PC-9 (cell line): ENCODE measurements at regions not wholly inside any gene's neighbourhood (a gene's known extent, or its start where the extent isn't known, plus 50 kb on each side); places are given as distances from the start of the nearest gene placed in this dataset.

Experiments
- BruUV-seq: library from RNA; stranded (reverse); fragments of 400-500 nt; replicated peaks from 2 replicates; lab custom pipeline; 2021; lab: Mats Ljungman, UMichigan
- CTCF ChIA-PET: fragments of 300-600 bp; sonication (Branson Sonifier 250); formaldehyde crosslinking; loops from one replicate; lab custom pipeline; 2022; ENCODE audit warnings: antibody characterized with exemption; lab: Charles Lee
- POLR2A ChIA-PET: fragments of 300-600 bp; sonication (Branson Sonifier 250); formaldehyde crosslinking; loops from one replicate; lab custom pipeline; 2022; ENCODE audit warnings: antibody characterized with exemption; ENCODE audit not compliant: unreplicated experiment; lab: Charles Lee
- DNase-seq, 2 experiments: peaks; one replicate each; pipeline versions ENCODE4 v3.0.0 to v3.0.0-alpha.2; 2015 to 2022; ENCODE audit warnings: mixed read lengths in 1 of 2
- H2AFZ ChIP-seq: fragments of 200-600 bp; sonication (generic); 2 replicates; pipeline ENCODE4 v1.8.1; 2017; ENCODE audit warnings: antibody characterized with exemption
- H3F3A ChIP-seq: fragments of 200-600 bp; sonication (generic); 2 replicates; pipeline ENCODE4 v1.8.1; 2017; ENCODE audit warnings: antibody characterized with exemption, mild to moderate bottlenecking, low read depth; ENCODE audit not compliant: insufficient read depth
- H3K27ac ChIP-seq: fragments of 200-600 bp; sonication (generic); 2 replicates; pipeline ENCODE4 v1.6.1; 2016; ENCODE audit warnings: mixed run types
- H3K27me3 ChIP-seq: fragments of 200-600 bp; sonication (generic); 2 replicates; pipeline ENCODE4 v1.6.1; 2016; ENCODE audit warnings: low read depth, mixed run types; ENCODE audit not compliant: insufficient read depth
- H3K36me3 ChIP-seq: fragments of 200-600 bp; sonication (generic); 2 replicates; pipeline ENCODE4 v1.6.1; 2016; ENCODE audit warnings: low read depth, mixed run types
- H3K4me1 ChIP-seq: fragments of 200-600 bp; sonication (generic); replicated peaks from 2 replicates; pipeline ENCODE4 v1.6.1; 2016; ENCODE audit warnings: mixed run types; ENCODE audit not compliant: insufficient read depth
- H3K4me2 ChIP-seq: fragments of 200-600 bp; sonication (generic); 2 replicates; pipeline ENCODE4 v1.6.1; 2017; ENCODE audit warnings: mixed run types
- H3K4me3 ChIP-seq: fragments of 200-600 bp; sonication (generic); 2 replicates; pipeline ENCODE4 v1.6.1; 2016; ENCODE audit warnings: mixed run types
- H3K79me2 ChIP-seq: fragments of 200-600 bp; sonication (generic); 2 replicates; pipeline ENCODE4 v1.6.1; 2017; ENCODE audit warnings: low read depth, mixed run types
- H3K9me2 ChIP-seq: fragments of 200-600 bp; sonication (generic); 2 replicates; pipeline ENCODE4 v1.8.1; 2017; ENCODE audit warnings: mild to moderate bottlenecking; ENCODE audit not compliant: insufficient read depth
- H3K9me3 ChIP-seq: fragments of 200-600 bp; sonication (generic); 2 replicates; pipeline ENCODE4 v1.8.1; 2016; ENCODE audit warnings: low read depth; ENCODE audit not compliant: insufficient read depth
- H4K20me1 ChIP-seq: fragments of 200-600 bp; sonication (generic); 2 replicates; pipeline ENCODE4 v1.8.1; 2017; ENCODE audit not compliant: insufficient read depth
- EZH2 ChIP-seq: fragments of 200-600 bp; sonication (generic); IDR thresholded peaks from 2 replicates; pipeline ENCODE4 v1.8.0; 2017; ENCODE audit warnings: antibody characterized with exemption, low read depth
- intact Hi-C: fragments of 100-400 bp; cut with micrococcal nuclease; formaldehyde crosslinking; loops from one replicate; pipeline ENCODE4 v1.10.0; 2022; ENCODE audit not compliant: unreplicated experiment
- TF ChIP-seq, protein P1 (sequence below): fragments of 200-600 bp; sonication (generic); conservative IDR thresholded peaks from 2 replicates; pipeline ENCODE4 v1.6.1; 2017; ENCODE audit warnings: mixed run types, antibody characterized with exemption, mild to moderate bottlenecking, moderate library complexity

DNA sequence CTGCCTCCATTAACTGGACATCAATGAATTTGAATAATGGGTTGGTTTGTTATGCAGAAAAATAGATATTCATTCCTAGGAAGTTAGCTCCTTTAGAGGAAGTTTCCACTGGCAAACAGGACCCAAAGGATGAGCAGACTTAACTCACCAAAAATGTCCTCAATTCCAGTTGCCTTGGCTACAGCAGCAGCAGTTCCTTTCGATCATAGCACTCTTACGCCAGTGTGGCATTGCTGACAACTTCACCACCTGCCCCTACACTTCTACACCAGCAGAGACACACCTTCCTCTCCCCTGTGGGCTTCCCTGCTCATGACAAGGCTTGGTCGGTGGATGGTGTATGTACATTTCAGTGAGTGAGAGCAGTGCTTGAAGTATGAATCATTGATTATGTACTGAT is 532.8 kb downstream of the QKI start:
- ChIA-PET POLR2A (no interaction called here), CTCF (no interaction called here)
- H3K4me2 ChIP-seq: no peak overlapping the region
- intact Hi-C loops: no loop called here
- TF ChIP-seq EZH2: no peak
- TF ChIP-seq, protein P1, sequence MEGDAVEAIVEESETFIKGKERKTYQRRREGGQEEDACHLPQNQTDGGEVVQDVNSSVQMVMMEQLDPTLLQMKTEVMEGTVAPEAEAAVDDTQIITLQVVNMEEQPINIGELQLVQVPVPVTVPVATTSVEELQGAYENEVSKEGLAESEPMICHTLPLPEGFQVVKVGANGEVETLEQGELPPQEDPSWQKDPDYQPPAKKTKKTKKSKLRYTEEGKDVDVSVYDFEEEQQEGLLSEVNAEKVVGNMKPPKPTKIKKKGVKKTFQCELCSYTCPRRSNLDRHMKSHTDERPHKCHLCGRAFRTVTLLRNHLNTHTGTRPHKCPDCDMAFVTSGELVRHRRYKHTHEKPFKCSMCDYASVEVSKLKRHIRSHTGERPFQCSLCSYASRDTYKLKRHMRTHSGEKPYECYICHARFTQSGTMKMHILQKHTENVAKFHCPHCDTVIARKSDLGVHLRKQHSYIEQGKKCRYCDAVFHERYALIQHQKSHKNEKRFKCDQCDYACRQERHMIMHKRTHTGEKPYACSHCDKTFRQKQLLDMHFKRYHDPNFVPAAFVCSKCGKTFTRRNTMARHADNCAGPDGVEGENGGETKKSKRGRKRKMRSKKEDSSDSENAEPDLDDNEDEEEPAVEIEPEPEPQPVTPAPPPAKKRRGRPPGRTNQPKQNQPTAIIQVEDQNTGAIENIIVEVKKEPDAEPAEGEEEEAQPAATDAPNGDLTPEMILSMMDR: no peak
- no peaks in the 10 kb centered on the region for H4K20me1 ChIP-seq
- no peaks in the 10 kb centered on the region for H3F3A ChIP-seq
- no peaks in the 10 kb centered on the region for H3K79me2 ChIP-seq
- no peaks in the 10 kb centered on the region for H3K36me3 ChIP-seq
- H3K4me1 ChIP-seq: no peaks in the 10 kb centered on the region
- H3K27ac ChIP-seq: no peak overlapping the region
- H3K27me3 ChIP-seq: peaks cover 56% of the 10 kb centered on the region
- no peak overlapping the region for H2AFZ ChIP-seq
- no peaks in the 10 kb centered on the region for H3K9me2 ChIP-seq
- H3K9me3 ChIP-seq: no peaks in the 10 kb centered on the region
- no TSS peak for BruUV-seq
- H3K4me3 ChIP-seq: no peak overlapping the region
- DNase-seq: no peak

DNA sequence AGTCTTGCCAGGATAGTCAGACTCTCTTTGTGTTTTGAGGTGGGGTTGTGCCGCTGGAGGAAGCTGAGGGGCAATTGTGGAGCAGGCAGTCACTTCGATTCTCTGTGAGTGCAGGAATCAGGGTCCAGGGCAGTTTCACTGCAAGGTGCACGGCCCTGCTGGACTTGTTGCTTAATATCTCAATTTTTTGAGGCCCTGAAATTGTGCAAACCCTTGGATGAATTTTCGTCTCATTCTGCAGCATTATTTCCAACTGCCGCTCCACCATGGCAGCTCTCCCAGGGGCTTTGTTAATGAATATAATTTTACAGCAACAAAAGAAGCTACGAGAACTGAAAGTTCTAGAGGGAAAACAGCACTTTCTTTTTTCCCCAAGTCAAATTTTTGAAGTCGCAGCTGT is 531.9 kb downstream of the QKI start:
- peaks cover 56% of the 10 kb centered on the region for H3K27me3 ChIP-seq
- CTCF ChIA-PET: no interaction called here
- BruUV-seq: no TSS peak
- no peak for DNase-seq
- no peak overlapping the region for H3K4me2 ChIP-seq
- no peaks in the 10 kb centered on the region for H3K9me3 ChIP-seq
- no peaks in the 10 kb centered on the region for H3K9me2 ChIP-seq
- no peaks in the 10 kb centered on the region for H3K4me1 ChIP-seq
- no peak overlapping the region for H2AFZ ChIP-seq
- no peaks in the 10 kb centered on the region for H3F3A ChIP-seq
- POLR2A ChIA-PET: no interaction called here
- no peaks in the 10 kb centered on the region for H3K79me2 ChIP-seq
- no peak overlapping the region for H3K4me3 ChIP-seq
- no peaks in the 10 kb centered on the region for H3K36me3 ChIP-seq
- no peak overlapping the region for H3K27ac ChIP-seq
- intact Hi-C loops: no loop called here
- H4K20me1 ChIP-seq: no peaks in the 10 kb centered on the region
- TF ChIP-seq, protein P1: no peak
- TF ChIP-seq EZH2: no peak

- H3K36me3 ChIP-seq: no peaks in the 10 kb centered on the region
- H3K79me2 ChIP-seq: no peaks in the 10 kb centered on the region
- H3K9me2 ChIP-seq: no peaks in the 10 kb centered on the region
- no TSS peak for BruUV-seq
- no peak overlapping the region for H2AFZ ChIP-seq
- no peaks in the 10 kb centered on the region for H3F3A ChIP-seq
- no peak for TF ChIP-seq EZH2
- TF ChIP-seq, protein P1: no peak
- peaks cover 50% of the 10 kb centered on the region for H3K27me3 ChIP-seq
- no peaks in the 10 kb centered on the region for H4K20me1 ChIP-seq
- H3K4me3 ChIP-seq: no peak overlapping the region
- no peak for DNase-seq
- H3K4me2 ChIP-seq: no peak overlapping the region
- H3K4me1 ChIP-seq: no peaks in the 10 kb centered on the region
- no peak overlapping the region for H3K27ac ChIP-seq
- ChIA-PET POLR2A (no interaction called here), CTCF (no interaction called here)
- H3K9me3 ChIP-seq: no peaks in the 10 kb centered on the region
- intact Hi-C loops: no loop called here
Observed at GRCh38 chr6:163945808-163946207, 531.3 kb downstream of the QKI start.
